Osteocyte (in vitro differentiated cells): ENCODE measurements at regions not wholly inside any gene's neighbourhood (a gene's known extent, or its start where the extent isn't known, plus 50 kb on each side); places are given as distances from the start of the nearest gene placed in this dataset.

Experiments used
- DNase-seq: peaks from one replicate; pipeline ENCODE4 v3.0.0; 2021; ENCODE audit warnings: mixed read lengths; ENCODE audit not compliant: unreplicated experiment; ENCODE audit errors: extremely low spot score
- H3K27ac Mint-ChIP-seq: one replicate; pipeline ENCODE4 v1.8.0; 2021; ENCODE audit warnings: mild to moderate bottlenecking, mixed read lengths; ENCODE audit not compliant: unreplicated experiment
- H3K27me3 Mint-ChIP-seq: one replicate; pipeline ENCODE4 v1.8.0; 2021; ENCODE audit warnings: mixed read lengths; ENCODE audit not compliant: unreplicated experiment
- H3K36me3 Mint-ChIP-seq: one replicate; pipeline ENCODE4 v1.8.0; 2021; ENCODE audit warnings: mixed read lengths; ENCODE audit not compliant: unreplicated experiment
- H3K4me1 Mint-ChIP-seq: one replicate; pipeline ENCODE4 v1.8.0; 2021; ENCODE audit warnings: mixed read lengths; ENCODE audit not compliant: unreplicated experiment
- H3K4me3 Mint-ChIP-seq: one replicate; pipeline ENCODE4 v1.8.0; 2021; ENCODE audit warnings: mild to moderate bottlenecking, moderate library complexity, mixed read lengths; ENCODE audit not compliant: unreplicated experiment
- H3K9me3 Mint-ChIP-seq: one replicate; pipeline ENCODE4 v1.8.0; 2021; ENCODE audit warnings: mixed read lengths; ENCODE audit not compliant: unreplicated experiment
- CTCF ChIP-seq: fragments of 200-600 bp; sonication (generic); IDR thresholded peaks from 2 replicates; pipeline ENCODE4 v1.5.0; 2021; ENCODE audit warnings: antibody characterized with exemption, mild to moderate bottlenecking, moderate library complexity

- Mint-ChIP-seq H3K4me3 (no peak overlapping the region), H3K27ac (no peak overlapping the region), H3K4me1 (no peaks in the 10 kb centered on the region), H3K36me3 (no peaks in the 10 kb centered on the region), H3K9me3 (no peaks in the 10 kb centered on the region), H3K27me3 (peaks cover 65% of the 10 kb centered on the region)
- DNase-seq, result no peak
- no peak for TF ChIP-seq CTCF
These were observed 69.7 kb downstream of the CMAS start for GRCh38 chr12:22115711-22116110.

GRCh38 chr12:22116376-22116775 is 70.4 kb downstream of the CMAS start:
- H3K4me1 Mint-ChIP-seq, result no peaks in the 10 kb centered on the region
- TF ChIP-seq CTCF, result no peak
- peaks cover 68% of the 10 kb centered on the region for H3K27me3 Mint-ChIP-seq
- no peak for DNase-seq
- H3K27ac Mint-ChIP-seq, result no peak overlapping the region
- H3K9me3 Mint-ChIP-seq, result no peaks in the 10 kb centered on the region
- H3K4me3 Mint-ChIP-seq, result no peak overlapping the region
- no peaks in the 10 kb centered on the region for H3K36me3 Mint-ChIP-seq

- DNase-seq, result no peak
- H3K4me3 Mint-ChIP-seq, result no peak overlapping the region
- TF ChIP-seq CTCF, result no peak
- H3K4me1 Mint-ChIP-seq, result no peaks in the 10 kb centered on the region
- no peak overlapping the region for H3K27ac Mint-ChIP-seq
- no peaks in the 10 kb centered on the region for H3K36me3 Mint-ChIP-seq
- H3K27me3 Mint-ChIP-seq, result peaks cover 66% of the 10 kb centered on the region
- H3K9me3 Mint-ChIP-seq, result no peaks in the 10 kb centered on the region
These were observed 71.7 kb downstream of the CMAS start for GRCh38 chr12:22117563-22118237.

DNA sequence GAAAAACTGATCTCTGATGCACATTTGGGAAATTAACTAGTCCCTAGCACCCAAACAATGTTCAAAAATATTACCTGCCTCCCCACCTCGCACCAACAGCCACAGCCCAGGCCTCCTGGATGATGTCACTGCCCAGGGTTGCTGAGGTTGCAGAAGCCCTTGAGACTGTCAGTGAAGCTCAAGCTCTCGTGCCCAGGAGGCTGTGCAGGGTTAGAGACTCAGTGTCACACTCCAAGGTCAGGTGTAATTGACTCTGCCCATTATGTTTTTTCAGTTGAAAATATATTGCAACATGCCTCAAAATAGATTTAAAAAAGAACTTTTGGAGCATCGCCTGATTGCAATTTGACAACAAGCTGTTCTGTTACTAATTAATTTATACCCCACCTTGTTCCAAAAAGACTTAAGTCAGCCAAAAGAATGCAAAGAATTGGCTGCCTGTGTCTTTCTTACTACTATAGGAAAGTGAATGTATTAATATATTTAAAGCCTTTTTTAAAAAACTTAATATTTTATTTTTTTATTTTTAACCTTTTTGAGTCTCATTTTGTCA is 72.3 kb downstream of the CMAS start:
- H3K9me3 Mint-ChIP-seq, result no peaks in the 10 kb centered on the region
- H3K4me3 Mint-ChIP-seq, result no peak overlapping the region
- no peak for DNase-seq
- H3K27ac Mint-ChIP-seq, result no peak overlapping the region
- peaks cover 63% of the 10 kb centered on the region for H3K27me3 Mint-ChIP-seq
- no peaks in the 10 kb centered on the region for H3K36me3 Mint-ChIP-seq
- H3K4me1 Mint-ChIP-seq, result no peaks in the 10 kb centered on the region
- no peak for TF ChIP-seq CTCF

- peak; percentile 14 for TF ChIP-seq CTCF
- Mint-ChIP-seq H3K4me1 (no peaks in the 10 kb centered on the region), H3K27me3 (peaks cover 45% of the 10 kb centered on the region), H3K36me3 (no peaks in the 10 kb centered on the region), H3K27ac (no peak overlapping the region), H3K4me3 (no peak overlapping the region), H3K9me3 (peaks cover 5% of the 10 kb centered on the region)
- DNase-seq, result no peak
These were observed 75.2 kb downstream of the CMAS start for GRCh38 chr12:22121224-22121623.
